A549 (cell line): ENCODE measurements at regions not wholly inside any gene's neighbourhood (a gene's known extent, or its start where the extent isn't known, plus 50 kb on each side); places are given as distances from the start of the nearest gene placed in this dataset.
"Not testable (repeated sequence)": the region's sequence is repeated elsewhere in the genome, so short reads cannot be mapped to it uniquely, and the experiment has no call there.

Source experiments
- ATAC-seq, 2 experiments: fragments of 200-7000 bp in 1 of 2; fragments of >200 bp in 1 of 2; cut with Nextera tagmentation in 1 of 2; cut with Tn5 transposase in 1 of 2; 3 replicates each; pipeline versions ENCODE4 v1.8.0 to v1.9.1; 2018 to 2020; ENCODE audit warnings: mild to moderate bottlenecking in 1 of 2, moderate library complexity in 1 of 2
- CTCF ChIA-PET: fragments of 300-600 bp; sonication (Branson Sonifier 250); formaldehyde crosslinking; extraction: SDS; loops from one replicate; lab custom pipeline; 2021; ENCODE audit warnings: antibody characterized with exemption, inconsistent platforms; lab: Yijun Ruan, JAX
- POLR2A ChIA-PET: fragments of 350-600 bp; formaldehyde crosslinking; extraction: SDS; loops from one replicate; lab custom pipeline; 2021; ENCODE audit warnings: antibody characterized with exemption, inconsistent platforms; lab: Yijun Ruan, JAX
- DNase-seq, 2 experiments: peaks; one replicate each; pipeline versions ENCODE4 v3.0.0 to v3.0.0-alpha.2; 2011 to 2016; ENCODE audit warnings: low read depth in 1 of 2, low spot score in 1 of 2
- FAIRE-seq: peaks from 2 replicates; lab custom pipeline; 2011; peaks lifted over from hg19 to GRCh38; lab: Jason Lieb, UNC
- H3K27ac ChIP-seq, 2 experiments: fragments of >200 bp; sonication (Bioruptor Twin); formaldehyde crosslinking; 3 replicates each; pipeline ENCODE4 v1.5.1; 2016 to 2017
- H3K4me1 ChIP-seq: fragments of >200 bp; sonication (Bioruptor Twin); formaldehyde crosslinking; 3 replicates; pipeline ENCODE4 v1.6.1; 2016
- H3K4me2 ChIP-seq: fragments of >200 bp; sonication (Bioruptor Twin); formaldehyde crosslinking; 3 replicates; pipeline ENCODE4 v1.6.1; 2016
- H3K4me3 ChIP-seq: fragments of >200 bp; sonication (Bioruptor Twin); formaldehyde crosslinking; 3 replicates; pipeline ENCODE4 v1.5.1; 2016
- H3K9me3 ChIP-seq: fragments of >200 bp; sonication (Bioruptor Twin); formaldehyde crosslinking; 3 replicates; pipeline ENCODE4 v1.6.1; 2016
- CTCF ChIP-seq: fragments of >200 bp; sonication (Bioruptor Twin); formaldehyde crosslinking; IDR thresholded peaks from 3 replicates; pipeline ENCODE4 v1.5.1; 2016
- RAD21 ChIP-seq, 2 experiments: fragments of >200 bp in 1 of 2; sonication (Bioruptor Twin) in 1 of 2; formaldehyde crosslinking in 1 of 2; IDR thresholded peaks in 1 of 2; conservative IDR thresholded peaks in 1 of 2; 2 replicates in 1 of 2; 3 replicates in 1 of 2; pipeline ENCODE4 v1.6.1; 2012 to 2018; ENCODE audit warnings: inconsistent platforms in 1 of 2
- SMC3 ChIP-seq: fragments of >200 bp; sonication (Bioruptor Twin); formaldehyde crosslinking; IDR thresholded peaks from 3 replicates; pipeline ENCODE4 v1.6.1; 2018; ENCODE audit warnings: inconsistent platforms
- USF2 ChIP-seq: fragments of 450-650 bp; IDR thresholded peaks from 2 replicates; pipeline ENCODE4 v1.6.1; 2014; ENCODE audit warnings: antibody characterized with exemption
- WGBS: methylation state at CpG from one replicate; pipeline ENCODE4 v1.1.6; 2017; ENCODE audit errors: missing lambda C conversion rate; 5-methylcytosine and 5-hydroxymethylcytosine counted together

- ATAC-seq, H3K4me3 ChIP-seq, H3K4me1 ChIP-seq, CTCF ChIA-PET, H3K9me3 ChIP-seq, H3K27ac ChIP-seq, H3K4me2 ChIP-seq, FAIRE-seq, POLR2A ChIA-PET: not testable (repeated sequence)
- TF ChIP-seq USF2: peak; percentile 39; the same call in 1 of the 2 replicates
- peak in 1 of 2 experiments; percentile 25 for DNase-seq
- WGBS: 87% methylated on average over 3 of the region's 3 CpGs
Observed at GRCh38 chr11:67878666-67879065, 125.2 kb downstream of the UNC93B1 start.

GRCh38 chr11:67877316-67877715, 126.6 kb downstream of the UNC93B1 start:
- H3K4me1 ChIP-seq, H3K4me2 ChIP-seq, H3K4me3 ChIP-seq, CTCF ChIA-PET, DNase-seq, POLR2A ChIA-PET, H3K27ac ChIP-seq, FAIRE-seq, ATAC-seq, H3K9me3 ChIP-seq: not testable (repeated sequence)
- WGBS: 32% methylated on average over 4 of the region's 4 CpGs

GRCh38 chr11:67873223-67873622, 130.7 kb downstream of the UNC93B1 start:
- POLR2A ChIA-PET, H3K4me1 ChIP-seq, DNase-seq, CTCF ChIA-PET, H3K4me2 ChIP-seq, ATAC-seq, H3K27ac ChIP-seq, H3K9me3 ChIP-seq, FAIRE-seq, H3K4me3 ChIP-seq: not testable (repeated sequence)
- WGBS: 73% methylated on average over 12 of the region's 12 CpGs

GRCh38 chr11:67871168-67871567, 132.7 kb downstream of the UNC93B1 start:
- WGBS: 36% methylated on average over 5 of the region's 5 CpGs
- DNase-seq, H3K9me3 ChIP-seq, POLR2A ChIA-PET, FAIRE-seq, H3K4me1 ChIP-seq, ATAC-seq, H3K4me3 ChIP-seq, H3K27ac ChIP-seq, CTCF ChIA-PET, H3K4me2 ChIP-seq: not testable (repeated sequence)

- H3K4me1 ChIP-seq, CTCF ChIA-PET, H3K27ac ChIP-seq, H3K4me3 ChIP-seq, FAIRE-seq, POLR2A ChIA-PET, H3K9me3 ChIP-seq, DNase-seq, H3K4me2 ChIP-seq, ATAC-seq: not testable (repeated sequence)
- 38% methylated on average over 2 of the region's 3 CpGs for WGBS
Observed at GRCh38 chr11:67862896-67863295, 141.0 kb downstream of the UNC93B1 start.

GRCh38 chr11:67859513-67860161, 144.3 kb downstream of the UNC93B1 start:
- CTCF ChIA-PET, ATAC-seq, H3K4me1 ChIP-seq, H3K4me2 ChIP-seq, POLR2A ChIA-PET: not testable (repeated sequence)
- WGBS: 62% methylated on average over 5 of the region's 6 CpGs
- DNase-seq: peak in 1 of 2 experiments; percentile 23
- TF ChIP-seq CTCF: peak; percentile 37; the same call in 2 of the 3 replicates
- peak; percentile 43 to 44; a peak in 4 of 5 replicates for TF ChIP-seq RAD21 (conservative IDR thresholded peaks at IDR 0.05 in 1 of 2, IDR thresholded peaks at IDR 0.05 in 1 of 2)
- peak; percentile 29; the same call in 1 of the 3 replicates for TF ChIP-seq SMC3
- TF ChIP-seq, all 56 proteins: peak for 3; not testable (repeated sequence) for 53
- H3K9me3 ChIP-seq, FAIRE-seq, H3K4me3 ChIP-seq, H3K27ac ChIP-seq: not testable (repeated sequence)

GRCh38 chr11:67850747-67851146, 153.2 kb downstream of the UNC93B1 start:
- H3K9me3 ChIP-seq, ATAC-seq, H3K4me2 ChIP-seq, POLR2A ChIA-PET, H3K27ac ChIP-seq, H3K4me3 ChIP-seq, H3K4me1 ChIP-seq, DNase-seq, FAIRE-seq: not testable (repeated sequence)
- 76% methylated on average over 7 of the region's 7 CpGs for WGBS
- CTCF ChIA-PET: interaction anchor here (1.0 kb wide), 1 partner anchor 105 kb away, joined by 3 read pairs; no protein-coding TSS in a partner anchor

- H3K9me3 ChIP-seq, H3K4me3 ChIP-seq, H3K4me1 ChIP-seq, H3K4me2 ChIP-seq, POLR2A ChIA-PET, H3K27ac ChIP-seq, DNase-seq, ATAC-seq, FAIRE-seq: not testable (repeated sequence)
- CTCF ChIA-PET: interaction anchor here (1.0 kb wide), 1 partner anchor 106 kb away, joined by 3 read pairs; no protein-coding TSS in a partner anchor
- whole genome bisulfite sequencing: 55% methylated on average over 7 of the region's 7 CpGs
Observed at GRCh38 chr11:67849766-67850165, 154.1 kb downstream of the UNC93B1 start.
